SK-N-SH (cell line): ENCODE measurements at regions not wholly inside any gene's neighbourhood (a gene's known extent, or its start where the extent isn't known, plus 50 kb on each side); places are given as distances from the start of the nearest gene placed in this dataset.

ENCODE experiments used
- CTCF ChIA-PET: fragments of 300-600, 350-600 bp; formaldehyde crosslinking; extraction: SDS; loops from one replicate; lab custom pipeline; 2021; lab: Yijun Ruan, JAX
- POLR2A ChIA-PET: fragments of 350-600 bp; sonication (Branson Sonifier 250); formaldehyde crosslinking; extraction: SDS; loops from one replicate; lab custom pipeline; 2020; ENCODE audit warnings: antibody characterized with exemption, inconsistent platforms; lab: Yijun Ruan, JAX
- DNase-seq: peaks from one replicate; pipeline ENCODE4 v3.0.0; 2012
- H2AFZ ChIP-seq: fragments of 200-600 bp; sonication (generic); 2 replicates; pipeline ENCODE4 v1.8.1; 2016; ENCODE audit warnings: antibody characterized with exemption, mild to moderate bottlenecking, low read depth
- H3F3A ChIP-seq: fragments of 200-600 bp; sonication (generic); replicated peaks from 2 replicates; pipeline ENCODE3; 2016; ENCODE audit warnings: antibody characterized with exemption, mild to moderate bottlenecking; ENCODE audit not compliant: insufficient read depth
- H3K27ac ChIP-seq, 2 experiments: fragments of 200-500 bp in 1 of 2; fragments of 200-600 bp in 1 of 2; sonication (Bioruptor generic) in 1 of 2; sonication (generic), shearing (Covaris generic) in 1 of 2; 2 replicates each; pipeline versions ENCODE4 v1.5.1 to v1.6.1; 2014 to 2016; ENCODE audit warnings: low read depth in 2 of 2, inconsistent platforms in 1 of 2, low read length in 1 of 2, mild to moderate bottlenecking in 1 of 2, mixed read lengths in 1 of 2
- H3K27me3 ChIP-seq: fragments of 200-600 bp; sonication (generic), shearing (Covaris generic); 2 replicates; pipeline ENCODE4 v1.6.1; 2016; ENCODE audit warnings: mixed run types; ENCODE audit not compliant: insufficient read depth
- H3K36me3 ChIP-seq, 2 experiments: fragments of 200-500 bp in 1 of 2; fragments of 200-600 bp in 1 of 2; sonication (Bioruptor generic) in 1 of 2; sonication (generic) in 1 of 2; replicated peaks in 1 of 2; 2 replicates each; pipeline versions ENCODE3 to v1.5.1; 2014 to 2016; ENCODE audit warnings: low read length in 1 of 2, mild to moderate bottlenecking in 1 of 2; ENCODE audit not compliant: insufficient read depth in 2 of 2, control insufficient read depth in 1 of 2
- H3K4me1 ChIP-seq, 2 experiments: fragments of 200-500 bp in 1 of 2; fragments of 200-600 bp in 1 of 2; sonication (Bioruptor generic) in 1 of 2; sonication (generic), shearing (Covaris generic) in 1 of 2; 2 replicates each; pipeline versions ENCODE4 v1.5.1 to v1.6.1; 2014 to 2016; ENCODE audit warnings: low read depth in 1 of 2, low read length in 1 of 2, mixed run types in 1 of 2; ENCODE audit not compliant: insufficient read depth in 2 of 2, control insufficient read depth in 1 of 2
- H3K4me2 ChIP-seq: fragments of 200-600 bp; sonication (generic), shearing (Covaris generic); 2 replicates; pipeline ENCODE4 v1.6.1; 2017; ENCODE audit warnings: mixed run types
- H3K4me3 ChIP-seq, 2 experiments: fragments of 200-500 bp in 1 of 2; fragments of 200-600 bp in 1 of 2; sonication (Bioruptor generic) in 1 of 2; sonication (generic), shearing (Covaris generic) in 1 of 2; 2 replicates each; pipeline versions ENCODE4 v1.5.1 to v1.8.1; 2014 to 2016; ENCODE audit warnings: low read depth in 2 of 2, inconsistent platforms in 1 of 2, low read length in 1 of 2, mild to moderate bottlenecking in 1 of 2, mixed read lengths in 1 of 2, moderate library complexity in 1 of 2
- H3K79me2 ChIP-seq: fragments of 200-600 bp; sonication (generic); 2 replicates; pipeline ENCODE4 v1.8.1; 2017; ENCODE audit warnings: mild to moderate bottlenecking; ENCODE audit not compliant: insufficient read depth
- H3K9ac ChIP-seq: fragments of 200-600 bp; sonication (generic); 2 replicates; pipeline ENCODE4 v1.6.1; 2017; ENCODE audit warnings: mixed run types
- H3K9me2 ChIP-seq: fragments of 200-600 bp; sonication (generic); 2 replicates; pipeline ENCODE4 v1.6.1; 2017; ENCODE audit warnings: mixed run types
- H3K9me3 ChIP-seq: fragments of 200-600 bp; sonication (generic); 2 replicates; pipeline ENCODE4 v1.6.1; 2017; ENCODE audit warnings: mixed run types, mild to moderate bottlenecking, moderate library complexity
- H4K20me1 ChIP-seq: fragments of 200-600 bp; sonication (generic); 2 replicates; pipeline ENCODE4 v1.6.1; 2017; ENCODE audit warnings: mild to moderate bottlenecking, mixed run types; ENCODE audit not compliant: insufficient read depth
- CHD2 ChIP-seq: fragments of 150-350 bp; IDR thresholded peaks from 2 replicates; pipeline ENCODE4 v1.6.1; 2018; ENCODE audit warnings: low read length; ENCODE audit not compliant: partially characterized antibody
- FOXJ3 ChIP-seq: sonication (generic); formaldehyde crosslinking; IDR thresholded peaks from 2 replicates; pipeline ENCODE4 v1.5.1; 2020; ENCODE audit warnings: mild to moderate bottlenecking, missing genetic modification reagents
- FOXM1 ChIP-seq: IDR thresholded peaks from 2 replicates; pipeline ENCODE4 v1.4.0; 2012; ENCODE audit warnings: low read depth, mild to moderate bottlenecking
- MAX ChIP-seq: IDR thresholded peaks from 2 replicates; pipeline ENCODE4 v1.4.0; 2012; ENCODE audit warnings: low read depth
- MEF2A ChIP-seq: IDR thresholded peaks from 2 replicates; pipeline ENCODE4 v1.4.0; 2012; ENCODE audit warnings: low read depth, borderline replicate concordance
- MXI1 ChIP-seq: IDR thresholded peaks from 2 replicates; pipeline ENCODE4 v1.6.1; 2012; ENCODE audit warnings: mild to moderate bottlenecking, low read depth, low read length, improper control_type of control experiment
- NRF1 ChIP-seq: IDR thresholded peaks from 2 replicates; pipeline ENCODE4 v1.6.1; 2012; ENCODE audit warnings: low read depth, mild to moderate bottlenecking, low read length
- RAD21 ChIP-seq: IDR thresholded peaks from 2 replicates; pipeline ENCODE4 v1.6.1; 2012; ENCODE audit warnings: mild to moderate bottlenecking, low read length
- RCOR1 ChIP-seq: fragments of 150-350 bp; IDR thresholded peaks from 2 replicates; pipeline ENCODE4 v1.6.1; 2017; ENCODE audit warnings: antibody characterized with exemption, low read length
- USF2 ChIP-seq: fragments of 150-350 bp; IDR thresholded peaks from 2 replicates; pipeline ENCODE4 v1.6.1; 2017; ENCODE audit warnings: antibody characterized with exemption, low read length, low read depth, borderline replicate concordance
- WGBS: methylation state at CpG from one replicate; pipeline ENCODE4 v1.1.6; 2017; ENCODE audit warnings: low lambda C conversion rate; 5-methylcytosine and 5-hydroxymethylcytosine counted together
- TF ChIP-seq, protein P1 (sequence below): IDR thresholded peaks from 2 replicates; pipeline ENCODE4 v1.4.0; 2012; ENCODE audit warnings: low read depth, borderline replicate concordance

GRCh38 chr2:67260343-67261277 lies 136.5 kb upstream of the ETAA1 start (continued):
- TF ChIP-seq NRF1 (no peak), MXI1 (no peak), CHD2 (no peak), MAX (no peak), RCOR1 (no peak), MEF2A (peak; percentile 56), USF2 (no peak), FOXM1 (no peak; the same call in 1 of the 2 replicates)
- TF ChIP-seq, protein P1, sequence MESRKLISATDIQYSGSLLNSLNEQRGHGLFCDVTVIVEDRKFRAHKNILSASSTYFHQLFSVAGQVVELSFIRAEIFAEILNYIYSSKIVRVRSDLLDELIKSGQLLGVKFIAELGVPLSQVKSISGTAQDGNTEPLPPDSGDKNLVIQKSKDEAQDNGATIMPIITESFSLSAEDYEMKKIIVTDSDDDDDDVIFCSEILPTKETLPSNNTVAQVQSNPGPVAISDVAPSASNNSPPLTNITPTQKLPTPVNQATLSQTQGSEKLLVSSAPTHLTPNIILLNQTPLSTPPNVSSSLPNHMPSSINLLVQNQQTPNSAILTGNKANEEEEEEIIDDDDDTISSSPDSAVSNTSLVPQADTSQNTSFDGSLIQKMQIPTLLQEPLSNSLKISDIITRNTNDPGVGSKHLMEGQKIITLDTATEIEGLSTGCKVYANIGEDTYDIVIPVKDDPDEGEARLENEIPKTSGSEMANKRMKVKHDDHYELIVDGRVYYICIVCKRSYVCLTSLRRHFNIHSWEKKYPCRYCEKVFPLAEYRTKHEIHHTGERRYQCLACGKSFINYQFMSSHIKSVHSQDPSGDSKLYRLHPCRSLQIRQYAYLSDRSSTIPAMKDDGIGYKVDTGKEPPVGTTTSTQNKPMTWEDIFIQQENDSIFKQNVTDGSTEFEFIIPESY = peak; percentile 48; the same call in 1 of the 2 replicates

DNA sequence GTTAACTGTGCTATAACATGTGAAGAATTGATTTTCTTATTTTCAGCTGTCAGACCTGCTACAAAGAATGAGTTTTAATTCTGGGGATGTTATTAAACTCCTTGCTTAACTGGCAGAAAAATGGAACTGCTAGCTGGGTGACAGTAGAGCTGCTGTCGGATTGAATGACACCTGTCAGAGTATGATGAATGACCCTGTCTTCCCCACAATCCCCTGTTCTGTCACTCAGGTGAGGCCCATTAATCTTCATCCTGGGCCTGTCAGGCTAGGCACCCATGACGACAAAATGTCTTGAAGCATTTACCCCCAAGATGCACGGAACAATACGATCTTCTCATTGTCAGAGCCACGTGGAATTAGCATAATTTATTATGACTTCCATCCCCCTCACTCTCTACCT lies 129.9 kb upstream of the ETAA1 start:
- no peaks in the 10 kb centered on the region for H3K27me3 ChIP-seq
- H3K27ac ChIP-seq = no peak overlapping the region
- H3K9me2 ChIP-seq = no peaks in the 10 kb centered on the region
- no peak for DNase-seq
- 89% methylated on average over 5 of the region's 5 CpGs for WGBS
- H3K4me1 ChIP-seq = peaks cover 2 to 20% of the 10 kb centered on the region in 2 experiments
- peaks cover 18% of the 10 kb centered on the region for H3F3A ChIP-seq
- no peak overlapping the region for H2AFZ ChIP-seq
- no peak overlapping the region for H3K9ac ChIP-seq
- no peak overlapping the region for H3K4me2 ChIP-seq
- H3K36me3 ChIP-seq = no peaks in the 10 kb centered on the region
- H3K79me2 ChIP-seq = peaks cover 9% of the 10 kb centered on the region; the same call in 1 of the 2 replicates
- H3K4me3 ChIP-seq = no peak overlapping the region
- ChIA-PET POLR2A (no interaction called here), CTCF (no interaction called here)
- no peak for TF ChIP-seq MXI1
- no peak for TF ChIP-seq RAD21
- TF ChIP-seq FOXJ3 (CRISPR knock-in tag) = no peak
- no peak for TF ChIP-seq MEF2A
- no peaks in the 10 kb centered on the region for H4K20me1 ChIP-seq
- no peaks in the 10 kb centered on the region for H3K9me3 ChIP-seq
